ENCODE measurements at regions not wholly inside any gene's neighbourhood (a gene's known extent, or its start where the extent isn't known, plus 50 kb on each side); places are given as distances from the start of the nearest gene placed in this dataset.

GRCh38 chr14:49975276-49975675 is 82.4 kb downstream of the ARF6 start:
- TF ChIP-seq CTCF (conservative IDR thresholded peaks at IDR 0.05; ENCODE audit: low read length) (no peak), EZH2phosphoT487 (IDR thresholded peaks at IDR 0.05; ENCODE audit: borderline replicate concordance, low read depth, low read length) (no peak)
